Endothelial cell of umbilical vein (primary cell): ENCODE measurements at regions not wholly inside any gene's neighbourhood (a gene's known extent, or its start where the extent isn't known, plus 50 kb on each side); places are given as distances from the start of the nearest gene placed in this dataset.

Experiments used
- BruUV-seq: library from RNA; stranded (reverse); fragments of 400-500 nt; replicated peaks from 2 replicates; lab custom pipeline; 2021; lab: Mats Ljungman, UMichigan
- CTCF ChIA-PET: fragments of 300-600, 350-600 bp; sonication (Branson Sonifier 250); formaldehyde crosslinking; loops from one replicate; lab custom pipeline; 2021; ENCODE audit warnings: antibody characterized with exemption, inconsistent platforms; lab: Charles Lee
- POLR2A ChIA-PET: fragments of 300-600, 350-600 bp; sonication (Branson Sonifier 250); formaldehyde crosslinking; loops from one replicate; lab custom pipeline; 2021; ENCODE audit warnings: antibody characterized with exemption, inconsistent platforms; lab: Charles Lee
- DNase-seq: peaks from one replicate; pipeline ENCODE4 v3.0.0-alpha.2; 2011; ENCODE audit warnings: low read depth, low spot score
- FAIRE-seq: peaks from 2 replicates; lab custom pipeline; 2011; peaks lifted over from hg19 to GRCh38; lab: Jason Lieb, UNC
- H2AFZ ChIP-seq: 2 replicates; pipeline ENCODE4 v1.6.0; 2012; ENCODE audit warnings: low read depth, low read length, control low read depth, inconsistent platforms
- H3K27ac ChIP-seq: 2 replicates; pipeline ENCODE4 v1.5.1; 2011; ENCODE audit warnings: low read depth, mild to moderate bottlenecking, control low read depth, low read length, moderate library complexity; ENCODE audit not compliant: insufficient read depth
- H3K27me3 ChIP-seq, 2 experiments: 2 replicates each; pipeline versions ENCODE4 v1.6.0 to v1.6.1; 2011; ENCODE audit warnings: low read length in 2 of 2, mixed read lengths in 1 of 2; ENCODE audit not compliant: control insufficient read depth in 2 of 2, insufficient read depth in 2 of 2
- H3K36me3 ChIP-seq, 2 experiments: 2 replicates in 1 of 2; 3 replicates in 1 of 2; pipeline ENCODE4 v1.5.1; 2011; ENCODE audit warnings: low read length in 2 of 2, mild to moderate bottlenecking in 1 of 2, moderate library complexity in 1 of 2; ENCODE audit not compliant: control insufficient read depth in 2 of 2, insufficient read depth in 2 of 2; ENCODE audit errors: extremely low read depth in 1 of 2
- H3K4me1 ChIP-seq: 3 replicates; pipeline ENCODE4 v1.5.1; 2011; ENCODE audit warnings: mild to moderate bottlenecking, low read length; ENCODE audit not compliant: control insufficient read depth, insufficient read depth; ENCODE audit errors: extremely low read depth
- H3K4me2 ChIP-seq: 2 replicates; pipeline ENCODE4 v1.6.1; 2011; ENCODE audit warnings: low read length, control low read depth, mixed read lengths; ENCODE audit not compliant: insufficient read depth
- H3K4me3 ChIP-seq, 3 experiments: fragments of 200-600 bp in 1 of 3; sonication (generic), shearing (Covaris generic) in 1 of 3; replicated peaks in 1 of 3; 2 replicates each; pipeline ENCODE4 v1.5.1; 2011 to 2016; ENCODE audit warnings: control low read depth in 3 of 3, low read length in 3 of 3, mild to moderate bottlenecking in 2 of 3, inconsistent platforms in 1 of 3, low read depth in 1 of 3, moderate library complexity in 1 of 3; ENCODE audit not compliant: insufficient read depth in 1 of 3
- H3K79me2 ChIP-seq: 2 replicates; pipeline ENCODE4 v1.6.0; 2012; ENCODE audit warnings: low read length, inconsistent platforms; ENCODE audit not compliant: control insufficient read depth, insufficient read depth
- H3K9ac ChIP-seq: replicated peaks from 2 replicates; pipeline ENCODE3; 2011; ENCODE audit warnings: low read length, control low read depth; ENCODE audit not compliant: insufficient read depth; ENCODE audit errors: extremely low read depth
- H3K9me1 ChIP-seq: replicated peaks from 3 replicates; pipeline ENCODE4 v1.6.0; 2011; ENCODE audit warnings: mild to moderate bottlenecking, low read length; ENCODE audit not compliant: control insufficient read depth, insufficient read depth; ENCODE audit errors: extremely low read depth
- H3K9me3 ChIP-seq: replicated peaks from 2 replicates; pipeline ENCODE4 v1.5.1; 2012; ENCODE audit warnings: low read length, inconsistent platforms; ENCODE audit not compliant: control insufficient read depth, insufficient read depth
- H4K20me1 ChIP-seq: replicated peaks from 2 replicates; pipeline ENCODE3; 2011; ENCODE audit warnings: mild to moderate bottlenecking, low read length; ENCODE audit not compliant: control insufficient read depth, insufficient read depth; ENCODE audit errors: extremely low read depth
- EZH2 ChIP-seq: IDR thresholded peaks from 2 replicates; pipeline ENCODE4 v1.6.1; 2012; ENCODE audit warnings: borderline replicate concordance, low read depth, mild to moderate bottlenecking, moderate library complexity, low read length, inconsistent platforms; ENCODE audit not compliant: severe bottlenecking
- FOS ChIP-seq: IDR thresholded peaks from 2 replicates; pipeline ENCODE4 v1.6.1; 2011; ENCODE audit warnings: mild to moderate bottlenecking, low read length, moderate library complexity, borderline replicate concordance; ENCODE audit not compliant: insufficient read depth
- GATA2 ChIP-seq: IDR thresholded peaks from 2 replicates; pipeline ENCODE4 v1.7.0; 2011; ENCODE audit warnings: low read depth, mild to moderate bottlenecking, moderate library complexity, mixed read lengths, low read length; ENCODE audit not compliant: insufficient read length, insufficient read depth
- JUN ChIP-seq: IDR thresholded peaks from 2 replicates; pipeline ENCODE4 v1.6.1; 2011; ENCODE audit warnings: borderline replicate concordance, low read depth; ENCODE audit not compliant: insufficient read length, insufficient read depth
- MYC ChIP-seq: IDR thresholded peaks from one replicate; pipeline ENCODE4 v1.6.1; 2011; ENCODE audit warnings: mild to moderate bottlenecking, low read depth, low read length
- POLR2A ChIP-seq: IDR thresholded peaks from 2 replicates; pipeline ENCODE4 v1.6.1; 2012; ENCODE audit warnings: low read depth, mild to moderate bottlenecking, control low read depth, low read length
- POLR2AphosphoS5 ChIP-seq: IDR thresholded peaks from 2 replicates; pipeline ENCODE4 v1.6.1; 2012; ENCODE audit warnings: low read depth, mild to moderate bottlenecking, control low read depth, low read length, moderate library complexity; ENCODE audit not compliant: insufficient read depth
- dilution Hi-C: fragments of 300-500 bp; cut with MboI; formaldehyde crosslinking; loops from one replicate; pipeline ENCODE4 v1.15.0; 2019; ENCODE audit warnings: low sequenced_read_pairs; ENCODE audit not compliant: extremely low pct_ligation_motif_present
- intact Hi-C: fragments of 100-400 bp; cut with micrococcal nuclease; formaldehyde crosslinking; loops from one replicate; pipeline ENCODE4 v1.10.0; 2022
- TF ChIP-seq, protein P1 (sequence below): IDR thresholded peaks from 2 replicates; pipeline ENCODE4 v1.6.1; 2011; ENCODE audit not compliant: insufficient read depth, insufficient read length
- TF ChIP-seq, protein P2 (sequence below), 2 donors: IDR thresholded peaks; 1 replicate in 1 of 2; 2 replicates in 1 of 2; pipeline ENCODE4 v1.5.1; 2011; ENCODE audit warnings: low read length in 2 of 2, mild to moderate bottlenecking in 2 of 2, moderate library complexity in 2 of 2, control low read depth in 1 of 2, inconsistent platforms in 1 of 2, low read depth in 1 of 2; ENCODE audit not compliant: insufficient read depth in 1 of 2; ENCODE audit errors: extremely low read depth in 1 of 2

DNA sequence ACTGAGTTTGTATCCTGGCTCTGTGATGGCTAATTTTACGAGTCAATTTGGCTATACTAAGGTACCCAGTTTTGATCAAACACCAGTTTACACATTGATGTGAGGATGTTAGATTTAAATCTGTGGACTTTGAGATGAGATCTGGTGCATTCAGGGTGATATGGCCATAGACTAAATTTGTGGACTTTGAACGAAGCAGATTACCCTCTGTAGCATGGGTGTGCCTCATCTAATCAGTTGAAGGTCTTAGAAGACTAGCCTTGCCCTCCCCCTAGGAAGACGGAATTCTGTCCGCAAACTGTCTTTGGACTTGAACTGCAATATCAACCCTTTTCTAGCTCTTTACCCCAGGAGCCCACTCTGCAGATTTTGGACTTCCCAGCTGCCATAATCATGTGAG lies 547.8 kb upstream of the CITED2 start:
- Histone ChIP-seq H3K36me3 (no peaks in the 10 kb centered on the region), H4K20me1 (no peaks in the 10 kb centered on the region), H3K27ac (no peak overlapping the region), H3K9ac (no peak overlapping the region), H3K4me2 (no peak overlapping the region), H2AFZ (no peak overlapping the region), H3K9me3 (no peaks in the 10 kb centered on the region), H3K27me3 (no peaks in the 10 kb centered on the region), H3K9me1 (no peaks in the 10 kb centered on the region), H3K4me3 (no peak overlapping the region), H3K4me1 (no peaks in the 10 kb centered on the region), H3K79me2 (no peaks in the 10 kb centered on the region)
- ChIA-PET POLR2A (no interaction called here), CTCF (no interaction called here)
- FAIRE-seq (no peak), DNase-seq (no peak)
- dilution Hi-C loops (no loop called here), intact Hi-C loops (no loop called here)
- BruUV-seq = no TSS peak
- TF ChIP-seq EZH2 (no peak), POLR2AphosphoS5 (no peak), GATA2 (no peak), FOS (no peak), MYC (no peak), POLR2A (no peak), JUN (no peak)
- TF ChIP-seq, protein P1, sequence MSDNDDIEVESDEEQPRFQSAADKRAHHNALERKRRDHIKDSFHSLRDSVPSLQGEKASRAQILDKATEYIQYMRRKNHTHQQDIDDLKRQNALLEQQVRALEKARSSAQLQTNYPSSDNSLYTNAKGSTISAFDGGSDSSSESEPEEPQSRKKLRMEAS = no peak
- TF ChIP-seq, protein P2, sequence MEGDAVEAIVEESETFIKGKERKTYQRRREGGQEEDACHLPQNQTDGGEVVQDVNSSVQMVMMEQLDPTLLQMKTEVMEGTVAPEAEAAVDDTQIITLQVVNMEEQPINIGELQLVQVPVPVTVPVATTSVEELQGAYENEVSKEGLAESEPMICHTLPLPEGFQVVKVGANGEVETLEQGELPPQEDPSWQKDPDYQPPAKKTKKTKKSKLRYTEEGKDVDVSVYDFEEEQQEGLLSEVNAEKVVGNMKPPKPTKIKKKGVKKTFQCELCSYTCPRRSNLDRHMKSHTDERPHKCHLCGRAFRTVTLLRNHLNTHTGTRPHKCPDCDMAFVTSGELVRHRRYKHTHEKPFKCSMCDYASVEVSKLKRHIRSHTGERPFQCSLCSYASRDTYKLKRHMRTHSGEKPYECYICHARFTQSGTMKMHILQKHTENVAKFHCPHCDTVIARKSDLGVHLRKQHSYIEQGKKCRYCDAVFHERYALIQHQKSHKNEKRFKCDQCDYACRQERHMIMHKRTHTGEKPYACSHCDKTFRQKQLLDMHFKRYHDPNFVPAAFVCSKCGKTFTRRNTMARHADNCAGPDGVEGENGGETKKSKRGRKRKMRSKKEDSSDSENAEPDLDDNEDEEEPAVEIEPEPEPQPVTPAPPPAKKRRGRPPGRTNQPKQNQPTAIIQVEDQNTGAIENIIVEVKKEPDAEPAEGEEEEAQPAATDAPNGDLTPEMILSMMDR (IDR thresholded peaks at IDR 0.05; ENCODE audit: extremely low read depth in 1 of 2, insufficient read depth in 1 of 2, low read depth in 1 of 2, low read length in 2 of 2) = no peak
